GM12875 (cell line): ENCODE measurements at regions not wholly inside any gene's neighbourhood (a gene's known extent, or its start where the extent isn't known, plus 50 kb on each side); places are given as distances from the start of the nearest gene placed in this dataset.
A peak's percentile ranks its signal among the peaks of the same experiment; 100 is the strongest.

Experiments
- H3K4me3 ChIP-seq: one replicate; pipeline ENCODE4 v1.5.1; 2011; ENCODE audit warnings: low read depth, low read length, control low read depth
- CTCF ChIP-seq: IDR thresholded peaks from 2 replicates; pipeline ENCODE4 v1.5.1; 2011; ENCODE audit warnings: low read depth, mild to moderate bottlenecking, control low read depth, inconsistent platforms, low read length, moderate library complexity, borderline replicate concordance; ENCODE audit not compliant: insufficient read depth

DNA sequence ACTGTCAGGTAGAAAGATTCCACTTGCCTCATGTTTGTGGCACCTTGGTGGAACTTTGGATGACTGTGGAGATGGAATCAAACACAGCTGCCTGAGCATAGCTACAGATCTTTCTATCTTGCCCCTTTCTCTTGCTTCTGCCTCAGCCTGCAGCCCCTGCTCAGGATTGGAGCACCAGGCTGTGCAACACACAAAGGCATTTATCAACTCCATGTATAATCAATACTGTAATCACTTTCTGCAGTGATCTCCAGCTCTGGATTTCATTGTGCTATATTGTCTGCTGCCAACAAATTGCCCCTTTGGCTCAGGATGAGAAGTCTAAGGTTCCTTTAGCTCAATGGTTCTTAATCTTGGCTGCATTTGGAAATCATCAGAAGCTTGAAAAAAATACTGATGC, 86.3 kb upstream of the PRPS1 start:
- no peak overlapping the region for H3K4me3 ChIP-seq
- TF ChIP-seq CTCF, result no peak

- 0 out of 2 replicates have a peak, but pooled peaks have one; percentile 13 for TF ChIP-seq CTCF
- no peak overlapping the region for H3K4me3 ChIP-seq
Observed at GRCh38 chrX:107542500-107542899, 85.8 kb upstream of the PRPS1 start.

GRCh38 chrX:107547621-107548020, 80.7 kb upstream of the PRPS1 start:
- H3K4me3 ChIP-seq, result no peak overlapping the region
- no peak for TF ChIP-seq CTCF

- no peak overlapping the region for H3K4me3 ChIP-seq
- no peak for TF ChIP-seq CTCF
Observed at GRCh38 chrX:107548775-107549174, 79.5 kb upstream of the PRPS1 start.

DNA sequence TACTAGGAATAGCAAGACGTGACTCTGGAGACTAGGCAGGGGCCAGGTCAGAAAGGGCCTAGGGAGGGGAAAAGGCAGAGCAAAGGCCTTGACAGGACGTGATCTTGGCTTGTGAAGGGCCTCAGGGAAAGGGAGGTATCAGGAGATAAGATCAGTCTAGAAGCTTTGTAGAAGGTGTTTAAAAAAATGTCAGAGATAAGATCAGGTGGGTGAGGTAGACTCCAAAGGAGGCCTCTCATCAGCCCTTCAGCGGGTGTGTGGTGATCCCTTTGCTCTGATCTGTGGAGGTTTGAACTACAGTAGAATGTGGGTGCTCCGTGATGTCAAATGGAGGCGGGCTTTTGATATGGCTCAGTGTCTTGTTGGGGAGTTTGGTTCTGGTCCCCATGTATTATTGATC, 78.8 kb upstream of the PRPS1 start:
- no peak overlapping the region for H3K4me3 ChIP-seq
- no peak for TF ChIP-seq CTCF

DNA sequence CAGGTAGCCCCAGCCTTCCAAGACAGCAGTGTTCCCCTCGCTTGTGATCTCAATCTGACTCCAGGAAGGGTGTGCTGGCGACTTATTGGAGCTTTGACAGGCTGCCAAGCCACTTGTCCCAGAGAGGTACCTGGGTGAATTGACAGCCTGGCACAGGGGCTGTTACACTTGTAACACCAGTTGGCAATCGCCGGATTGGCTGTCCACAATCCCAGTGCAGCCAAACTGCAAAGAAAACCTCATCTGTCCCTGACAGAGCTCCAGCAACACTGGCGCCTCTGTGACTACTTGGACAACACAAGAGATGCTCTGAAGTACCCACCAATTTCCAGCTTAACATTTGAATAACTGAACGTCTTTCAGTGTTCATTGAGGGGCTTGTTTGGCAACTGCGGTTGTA, 76.8 kb upstream of the PRPS1 start:
- no peak overlapping the region for H3K4me3 ChIP-seq
- no peak for TF ChIP-seq CTCF

DNA sequence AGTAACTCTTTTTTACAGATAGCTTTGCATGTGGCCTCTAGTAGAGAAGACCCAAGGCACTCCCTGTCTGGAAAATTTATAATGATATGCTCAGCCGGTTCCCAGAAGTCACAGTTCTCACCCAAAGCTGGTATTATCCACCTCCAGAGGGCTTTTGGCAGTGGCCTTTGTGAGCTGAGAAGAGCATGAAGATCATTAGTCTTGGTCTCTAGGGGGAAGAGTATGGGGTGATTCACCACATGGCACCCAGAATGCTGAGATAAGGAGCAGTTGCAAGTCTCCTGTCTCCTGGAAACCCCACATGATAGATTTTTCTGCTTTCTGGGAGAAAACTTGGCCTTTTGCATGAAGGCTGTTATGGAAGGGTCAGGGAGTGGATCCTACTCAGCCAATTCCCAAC, 75.4 kb upstream of the PRPS1 start:
- TF ChIP-seq CTCF, result no peak
- H3K4me3 ChIP-seq, result no peak overlapping the region
